Stimulated activated memory B cell treated with anti-CD40 and anti-IgM and Interleukin-4, amounts not matched to agents 10 μg/mL and 1 μg/mL and 100 μg/mL, for 72 hours (primary cell): ENCODE measurements at regions not wholly inside any gene's neighbourhood (a gene's known extent, or its start where the extent isn't known, plus 50 kb on each side); places are given as distances from the start of the nearest gene placed in this dataset.

Source experiments
- ATAC-seq: fragments of 150-1000 bp; cut with Tn5 transposase; 2 replicates; pipeline ENCODE4 v1.10.0; 2021
- H3K27ac Mint-ChIP-seq: one replicate; pipeline ENCODE4 v1.8.0; 2022; ENCODE audit warnings: mild to moderate bottlenecking, mixed read lengths
- H3K27me3 Mint-ChIP-seq: one replicate; pipeline ENCODE4 v1.8.0; 2022; ENCODE audit warnings: mixed read lengths
- H3K36me3 Mint-ChIP-seq: one replicate; pipeline ENCODE4 v1.8.0; 2022; ENCODE audit warnings: mixed read lengths
- H3K4me1 Mint-ChIP-seq: one replicate; pipeline ENCODE4 v1.8.0; 2022; ENCODE audit warnings: mixed read lengths
- H3K4me3 Mint-ChIP-seq: one replicate; pipeline ENCODE4 v1.8.0; 2022; ENCODE audit warnings: mild to moderate bottlenecking, moderate library complexity, mixed read lengths
- H3K9me3 Mint-ChIP-seq: one replicate; pipeline ENCODE4 v1.8.0; 2022; ENCODE audit warnings: mixed read lengths

DNA sequence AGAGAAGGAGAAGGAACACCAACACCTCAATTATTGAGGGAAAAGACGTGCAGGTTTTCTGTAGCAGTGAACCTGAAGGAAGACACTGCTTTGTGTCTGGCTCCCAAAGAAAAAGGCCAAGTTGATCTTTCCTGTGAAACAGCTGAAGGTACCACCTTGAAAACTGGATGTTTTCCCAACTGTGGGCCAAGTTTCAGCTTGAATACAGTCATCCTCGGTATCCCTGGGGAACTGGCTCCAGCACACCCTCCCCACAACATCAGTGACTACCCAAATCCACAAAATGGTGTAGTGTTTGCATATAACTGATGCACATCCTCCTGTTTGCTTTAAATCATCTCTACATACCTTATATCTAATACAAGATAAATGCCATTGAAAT is 297.0 kb upstream of the PITRM1 start:
- Mint-ChIP-seq H3K36me3 (no peaks in the 10 kb centered on the region), H3K9me3 (no peaks in the 10 kb centered on the region), H3K27me3 (no peaks in the 10 kb centered on the region), H3K4me1 (peaks cover 35% of the 10 kb centered on the region), H3K4me3 (no peak overlapping the region), H3K27ac (no peak overlapping the region)
- no peak for ATAC-seq

- Mint-ChIP-seq H3K4me3 (no peak overlapping the region), H3K27ac (peak overlapping the region; percentile 34)
Observed at GRCh38 chr10:3468919-3469638, 296.5 kb upstream of the PITRM1 start.

DNA sequence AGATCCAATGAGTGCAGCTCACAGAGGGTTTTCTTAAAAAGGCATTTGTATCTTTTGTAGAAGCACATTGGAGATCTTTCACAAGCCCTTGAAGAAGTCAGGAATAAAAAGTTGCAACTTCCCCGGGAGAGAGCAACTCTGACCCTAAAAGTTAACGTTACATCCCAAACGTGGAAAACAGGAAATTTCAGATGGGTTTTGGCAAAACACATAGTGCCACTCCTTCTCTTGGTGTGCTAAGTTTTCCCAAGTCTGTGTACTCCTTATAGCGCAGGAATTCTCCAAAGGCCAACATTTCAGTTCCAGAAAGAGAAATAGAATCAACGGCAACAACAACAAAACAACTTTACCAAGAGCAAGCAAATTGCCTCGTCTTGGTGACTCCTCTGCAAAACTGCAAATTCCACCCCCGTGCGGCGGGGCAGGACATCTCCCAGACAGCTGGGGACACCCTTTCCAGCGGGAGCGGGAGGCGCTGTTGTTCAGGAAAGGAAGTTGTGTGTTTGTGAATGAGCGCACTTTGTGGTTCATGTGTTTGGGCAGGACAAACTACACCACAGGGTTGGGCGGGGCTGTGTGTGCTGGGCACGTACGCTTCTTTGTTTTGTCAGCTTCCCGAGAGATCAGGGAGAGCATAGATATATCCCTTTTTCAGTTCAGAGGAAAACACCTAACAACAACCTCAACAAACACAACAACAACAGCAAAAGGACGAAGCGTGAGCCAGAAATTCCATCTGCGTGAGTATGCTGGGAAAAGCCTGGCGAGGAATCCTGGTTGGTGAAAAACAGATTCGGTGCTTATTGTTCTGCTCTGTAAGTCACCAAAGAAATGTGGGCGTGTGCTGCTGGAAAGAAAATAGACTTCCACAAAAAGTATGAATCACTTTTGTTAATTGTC is 294.7 kb upstream of the PITRM1 start:
- no peak overlapping the region for H3K4me3 Mint-ChIP-seq
- no peaks in the 10 kb centered on the region for H3K27me3 Mint-ChIP-seq

More at GRCh38 chr10:3468919-3469638, 296.5 kb upstream of the PITRM1 start:
- Mint-ChIP-seq H3K36me3 (no peaks in the 10 kb centered on the region), H3K4me1 (peaks cover 35% of the 10 kb centered on the region), H3K27me3 (no peaks in the 10 kb centered on the region), H3K9me3 (no peaks in the 10 kb centered on the region)
- no peak for ATAC-seq

DNA sequence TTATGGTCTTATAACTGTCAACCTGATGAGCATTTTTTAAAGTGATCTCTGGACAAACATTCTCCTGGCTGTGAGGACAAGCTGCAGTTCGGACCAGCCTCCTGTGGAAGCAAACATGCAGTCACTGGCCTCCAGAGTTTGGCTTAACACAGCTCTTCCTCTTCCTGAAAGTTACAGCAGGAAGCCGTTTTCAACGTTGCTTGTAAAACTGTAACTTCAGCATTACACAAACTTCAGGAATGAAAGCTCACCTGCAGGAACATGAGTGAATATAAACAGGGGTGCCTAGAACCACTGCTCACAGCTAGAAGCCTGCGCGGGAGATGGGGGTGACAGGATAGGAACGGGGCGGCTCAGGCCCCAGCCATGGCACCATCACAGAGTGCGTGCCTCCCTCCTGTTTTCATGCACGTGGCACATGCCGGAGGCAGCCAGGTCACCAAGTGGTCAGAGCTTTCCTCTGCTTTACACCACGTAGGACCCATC is 292.9 kb upstream of the PITRM1 start:
- no peaks in the 10 kb centered on the region for H3K27me3 Mint-ChIP-seq
- no peak overlapping the region for H3K4me3 Mint-ChIP-seq
- no peak overlapping the region for H3K27ac Mint-ChIP-seq
- no peak for ATAC-seq
- H3K9me3 Mint-ChIP-seq: no peaks in the 10 kb centered on the region
- no peaks in the 10 kb centered on the region for H3K36me3 Mint-ChIP-seq
- peaks cover 15% of the 10 kb centered on the region for H3K4me1 Mint-ChIP-seq

More for the DNA sequence above, 294.7 kb upstream of the PITRM1 start:
- Mint-ChIP-seq H3K9me3 (no peaks in the 10 kb centered on the region), H3K36me3 (no peaks in the 10 kb centered on the region), H3K4me1 (peaks cover 27% of the 10 kb centered on the region), H3K27ac (no peak overlapping the region)
- ATAC-seq: no peak

- Mint-ChIP-seq H3K36me3 (no peaks in the 10 kb centered on the region), H3K27ac (no peak overlapping the region), H3K4me1 (peaks cover 13% of the 10 kb centered on the region), H3K27me3 (no peaks in the 10 kb centered on the region), H3K9me3 (no peaks in the 10 kb centered on the region), H3K4me3 (no peak overlapping the region)
- ATAC-seq: no peak
Observed at GRCh38 chr10:3464760-3465405, 292.3 kb upstream of the PITRM1 start.

DNA sequence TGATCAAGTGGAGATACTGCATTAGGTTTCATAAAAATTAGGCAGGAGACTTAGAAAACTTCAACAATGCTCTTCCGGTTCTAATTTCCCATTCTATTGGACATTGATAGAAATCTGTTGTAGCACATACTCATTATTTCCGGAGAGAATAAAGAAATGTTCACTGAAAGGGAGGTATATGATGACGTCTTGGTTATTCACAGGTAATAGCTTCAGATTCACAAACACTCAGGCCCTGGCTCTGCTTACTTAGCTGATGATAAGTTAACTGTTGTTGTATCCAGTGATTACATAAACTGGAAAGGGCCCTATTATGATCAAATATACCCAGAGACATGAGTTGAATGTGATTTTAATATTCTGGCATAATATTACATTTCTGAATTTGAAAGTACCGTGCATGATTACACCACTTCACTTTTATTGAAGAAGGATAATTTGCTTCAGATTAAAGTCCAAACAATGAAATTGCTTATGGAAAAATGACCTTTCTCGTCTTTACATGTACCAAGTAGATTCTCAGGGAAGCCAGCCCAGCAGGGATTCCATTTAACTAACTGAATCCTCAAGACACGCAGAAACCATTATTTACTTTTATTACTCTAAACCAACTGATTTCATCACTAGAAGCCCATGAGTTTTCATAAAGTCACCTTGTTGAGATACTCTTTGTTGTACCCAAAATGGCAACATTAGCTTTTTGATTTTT is 288.0 kb upstream of the PITRM1 start:
- Mint-ChIP-seq H3K27me3 (no peaks in the 10 kb centered on the region), H3K27ac (no peak overlapping the region), H3K36me3 (no peaks in the 10 kb centered on the region), H3K4me3 (no peak overlapping the region), H3K4me1 (peaks cover 8% of the 10 kb centered on the region), H3K9me3 (peaks cover 4% of the 10 kb centered on the region)
- no peak for ATAC-seq

DNA sequence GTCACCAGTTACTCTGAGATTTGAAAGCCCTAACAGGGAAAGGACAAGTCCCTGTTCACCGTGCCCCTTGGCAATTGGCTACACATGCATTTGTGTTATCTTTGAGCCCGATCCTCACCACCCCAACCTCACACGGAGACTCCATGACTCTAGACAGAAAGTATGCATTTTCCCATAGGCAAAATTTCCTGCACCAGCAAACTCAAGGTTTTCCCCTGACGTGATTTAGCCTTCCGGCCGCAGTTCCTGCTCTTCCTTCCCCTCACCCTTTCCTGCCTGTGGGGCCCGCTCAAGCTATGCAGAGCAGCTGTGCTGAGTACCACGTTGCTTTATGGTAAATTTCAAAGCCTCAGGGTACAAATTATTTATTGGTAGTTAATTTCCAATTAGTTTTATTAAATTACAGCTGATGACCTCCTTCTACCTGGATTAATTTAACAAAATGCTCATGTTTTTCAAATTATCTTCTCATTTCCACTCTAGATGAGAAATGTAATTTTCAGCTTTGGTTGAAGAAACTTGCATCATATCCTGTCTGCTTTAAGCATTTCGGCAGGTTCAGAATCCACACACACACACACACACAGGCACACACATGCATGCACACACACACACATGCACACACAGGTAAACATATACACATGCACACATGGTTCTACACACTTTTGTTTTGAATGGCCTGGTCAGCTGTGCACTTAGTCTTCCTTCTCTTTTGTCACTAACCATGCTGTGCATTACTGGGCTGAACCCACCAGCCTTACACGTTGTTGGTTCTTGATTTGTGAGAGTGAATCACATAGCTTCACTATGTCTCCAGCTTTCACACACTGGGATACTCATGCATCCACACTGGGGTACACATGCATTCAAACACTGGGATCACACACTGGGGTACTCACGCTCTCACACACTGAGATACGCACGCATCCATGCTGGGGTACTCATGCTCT is 283.1 kb upstream of the PITRM1 start:
- ATAC-seq: no peak
- Mint-ChIP-seq H3K27ac (no peak overlapping the region), H3K4me1 (peaks cover 13% of the 10 kb centered on the region), H3K4me3 (no peak overlapping the region), H3K36me3 (no peaks in the 10 kb centered on the region), H3K27me3 (no peaks in the 10 kb centered on the region), H3K9me3 (peaks cover 4% of the 10 kb centered on the region)

GRCh38 chr10:3452683-3453361 is 280.2 kb upstream of the PITRM1 start:
- Mint-ChIP-seq H3K36me3 (no peaks in the 10 kb centered on the region), H3K4me1 (peaks cover 13% of the 10 kb centered on the region), H3K9me3 (no peaks in the 10 kb centered on the region), H3K27ac (no peak overlapping the region), H3K27me3 (no peaks in the 10 kb centered on the region), H3K4me3 (no peak overlapping the region)
- no peak for ATAC-seq

- no peak overlapping the region for H3K27ac Mint-ChIP-seq
- ATAC-seq: no peak
- H3K4me3 Mint-ChIP-seq: no peak overlapping the region
- H3K27me3 Mint-ChIP-seq: no peaks in the 10 kb centered on the region
- H3K36me3 Mint-ChIP-seq: no peaks in the 10 kb centered on the region
- H3K4me1 Mint-ChIP-seq: peaks cover 13% of the 10 kb centered on the region
- H3K9me3 Mint-ChIP-seq: no peaks in the 10 kb centered on the region
Observed at GRCh38 chr10:3452173-3452626, 279.6 kb upstream of the PITRM1 start.

DNA sequence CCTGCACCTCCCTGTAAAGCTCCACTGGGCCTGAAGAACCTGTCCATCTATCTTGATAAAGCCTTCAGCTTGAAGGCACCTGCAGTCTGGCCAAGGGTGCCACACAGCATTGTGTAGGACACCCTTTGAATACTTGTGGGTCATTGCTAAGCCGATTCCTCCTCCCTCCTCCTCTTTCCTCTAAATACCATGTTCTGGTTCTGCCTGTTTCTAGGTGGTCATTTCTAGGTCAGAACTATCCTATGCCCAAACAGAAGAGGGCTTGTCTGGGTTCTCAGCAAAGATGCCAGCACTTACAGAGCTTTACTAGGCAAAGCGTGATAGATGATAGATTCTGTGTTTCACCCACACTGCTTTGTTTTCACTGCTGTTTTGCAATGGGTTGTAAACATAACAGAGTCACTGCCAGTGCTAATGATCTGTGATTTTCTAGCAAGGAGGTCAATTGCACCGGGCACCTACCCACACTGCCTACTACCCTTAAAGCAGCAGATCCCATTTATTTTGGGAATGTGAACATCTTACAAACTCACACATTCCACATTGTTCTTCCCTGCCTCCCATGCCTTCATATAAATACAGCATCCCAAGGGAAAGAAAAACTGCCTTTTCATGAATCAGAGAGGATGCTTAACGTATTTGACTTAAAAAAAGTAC is 279.1 kb upstream of the PITRM1 start:
- Mint-ChIP-seq H3K9me3 (no peaks in the 10 kb centered on the region), H3K27me3 (no peaks in the 10 kb centered on the region), H3K4me1 (peaks cover 13% of the 10 kb centered on the region), H3K27ac (no peak overlapping the region), H3K36me3 (no peaks in the 10 kb centered on the region), H3K4me3 (no peak overlapping the region)
- no peak for ATAC-seq

DNA sequence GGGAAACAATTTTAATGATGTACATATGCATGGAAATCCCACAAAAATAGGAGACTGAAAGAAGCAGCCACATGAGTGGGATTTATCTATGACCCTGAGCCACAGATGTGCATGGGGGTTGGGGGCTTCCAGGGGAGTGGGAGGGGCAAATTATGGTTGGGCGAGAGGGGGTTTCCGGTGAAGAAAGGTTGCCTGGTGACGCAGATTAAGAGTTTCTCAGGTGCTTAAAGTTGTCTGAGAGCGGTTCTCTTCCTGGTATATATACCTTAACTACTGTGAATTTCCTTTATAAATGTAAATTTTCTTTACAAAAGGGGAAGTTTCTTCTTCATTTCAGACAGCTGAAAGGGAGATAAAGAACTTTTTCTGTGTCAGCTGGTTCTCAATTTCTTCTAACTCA is 273.6 kb upstream of the PITRM1 start:
- H3K27ac Mint-ChIP-seq: no peak overlapping the region
- no peak overlapping the region for H3K4me3 Mint-ChIP-seq
- H3K27me3 Mint-ChIP-seq: no peaks in the 10 kb centered on the region
- H3K9me3 Mint-ChIP-seq: no peaks in the 10 kb centered on the region
- peaks cover 10% of the 10 kb centered on the region for H3K4me1 Mint-ChIP-seq
- no peak for ATAC-seq
- H3K36me3 Mint-ChIP-seq: no peaks in the 10 kb centered on the region

GRCh38 chr10:3445648-3446047 is 273.1 kb upstream of the PITRM1 start:
- Mint-ChIP-seq H3K27me3 (no peaks in the 10 kb centered on the region), H3K27ac (no peak overlapping the region), H3K9me3 (no peaks in the 10 kb centered on the region), H3K4me3 (no peak overlapping the region), H3K4me1 (peaks cover 10% of the 10 kb centered on the region), H3K36me3 (no peaks in the 10 kb centered on the region)
- ATAC-seq: no peak

GRCh38 chr10:3442451-3442990 is 269.9 kb upstream of the PITRM1 start:
- H3K4me3 Mint-ChIP-seq: no peak overlapping the region
- peaks cover 1% of the 10 kb centered on the region for H3K27me3 Mint-ChIP-seq
- no peaks in the 10 kb centered on the region for H3K36me3 Mint-ChIP-seq
- no peak for ATAC-seq
- H3K27ac Mint-ChIP-seq: no peak overlapping the region
- peaks cover 10% of the 10 kb centered on the region for H3K4me1 Mint-ChIP-seq
- peaks cover 4% of the 10 kb centered on the region for H3K9me3 Mint-ChIP-seq
